Naive B cell (primary cell): ENCODE measurements at regions not wholly inside any gene's neighbourhood (a gene's known extent, or its start where the extent isn't known, plus 50 kb on each side); places are given as distances from the start of the nearest gene placed in this dataset.
A peak's percentile ranks its signal among the peaks of the same experiment; 100 is the strongest.

Experiments used
- ATAC-seq, 2 donors: fragments of 150-1000 bp; cut with Tn5 transposase; 2 replicates each; pipeline ENCODE4 v1.10.0; 2021; ENCODE audit warnings: low read depth in 2 of 2, mild to moderate bottlenecking in 2 of 2, moderate library complexity in 2 of 2
- DNase-seq: peaks from one replicate; pipeline ENCODE4 v3.0.0; 2022
- H3K27ac Mint-ChIP-seq, 6 donors: one replicate each; pipeline ENCODE4 v1.8.0; 2020 to 2022; ENCODE audit warnings: mild to moderate bottlenecking in 6 of 6, mixed read lengths in 6 of 6, moderate library complexity in 5 of 6, inconsistent platforms in 2 of 6
- H3K27me3 Mint-ChIP-seq, 3 donors: one replicate each; pipeline ENCODE4 v1.8.0; 2021 to 2022; ENCODE audit warnings: mixed read lengths in 3 of 3, mild to moderate bottlenecking in 1 of 3
- H3K36me3 Mint-ChIP-seq, 2 donors: one replicate each; pipeline ENCODE4 v1.8.0; 2020 to 2022; ENCODE audit warnings: mixed read lengths in 2 of 2, inconsistent platforms in 1 of 2, mild to moderate bottlenecking in 1 of 2
- H3K4me1 Mint-ChIP-seq, 3 donors: one replicate each; pipeline ENCODE4 v1.8.0; 2020 to 2022; ENCODE audit warnings: mixed read lengths in 3 of 3, inconsistent platforms in 1 of 3, mild to moderate bottlenecking in 1 of 3, moderate library complexity in 1 of 3
- H3K4me3 Mint-ChIP-seq, 8 donors: one replicate each; pipeline ENCODE4 v1.8.0; 2020 to 2022; ENCODE audit warnings: mild to moderate bottlenecking in 8 of 8, mixed read lengths in 8 of 8, moderate library complexity in 8 of 8, inconsistent platforms in 2 of 8
- H3K9me3 Mint-ChIP-seq, 7 donors: one replicate each; pipeline ENCODE4 v1.8.0; 2020 to 2022; ENCODE audit warnings: mixed read lengths in 7 of 7, mild to moderate bottlenecking in 5 of 7, inconsistent platforms in 2 of 7, moderate library complexity in 1 of 7

DNA sequence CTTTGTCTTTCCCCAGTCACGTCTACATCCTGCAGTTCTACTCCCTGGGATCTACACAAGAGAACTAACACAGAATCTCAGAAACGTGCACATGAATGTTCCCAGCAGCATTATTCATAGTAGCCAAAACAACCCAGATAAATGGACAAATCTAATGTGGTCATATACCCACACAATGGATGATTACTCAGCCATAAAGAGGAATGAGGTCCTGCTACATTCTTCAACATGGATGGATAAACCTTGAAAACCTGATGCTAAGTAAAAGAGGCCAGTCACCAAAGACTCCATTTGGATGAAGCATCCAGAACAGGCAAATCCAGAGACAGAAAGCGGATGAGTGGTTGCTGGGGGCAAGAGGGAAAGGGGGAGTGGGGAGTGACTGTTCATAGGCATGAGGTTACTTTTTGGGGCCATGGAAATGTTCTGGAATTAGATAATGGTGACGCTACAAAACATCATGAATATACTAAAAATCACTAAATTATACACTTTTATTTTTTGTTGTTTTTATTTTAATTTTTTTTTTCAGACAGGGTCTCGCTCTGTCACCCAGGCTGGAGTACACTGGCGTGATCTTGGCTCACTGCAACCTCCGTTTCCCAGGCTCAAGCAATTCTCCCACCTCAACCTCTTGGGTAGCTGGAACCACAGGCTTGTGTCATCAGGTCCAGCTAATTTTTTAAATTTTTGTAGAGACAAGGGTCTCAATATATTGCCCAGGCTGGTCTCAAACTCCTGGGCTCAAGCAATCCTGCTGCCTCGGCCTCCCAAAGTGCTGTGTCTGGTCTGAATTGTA lies 50.8 kb upstream of the DSN1 start:
- no peaks in the 10 kb centered on the region for H3K9me3 Mint-ChIP-seq
- no peaks in the 10 kb centered on the region for H3K27me3 Mint-ChIP-seq
- ATAC-seq (no peak), DNase-seq (no peak)
- peaks cover 0 to 4% of the 10 kb centered on the region in 2 donors for H3K36me3 Mint-ChIP-seq
- H3K4me3 Mint-ChIP-seq = no peak overlapping the region
- H3K4me1 Mint-ChIP-seq = peaks cover 16 to 21% (median 17%) of the 10 kb centered on the region in 3 donors
- H3K27ac Mint-ChIP-seq = peak overlapping the region in 2 of 6 donors; percentile 0 to 52

DNA sequence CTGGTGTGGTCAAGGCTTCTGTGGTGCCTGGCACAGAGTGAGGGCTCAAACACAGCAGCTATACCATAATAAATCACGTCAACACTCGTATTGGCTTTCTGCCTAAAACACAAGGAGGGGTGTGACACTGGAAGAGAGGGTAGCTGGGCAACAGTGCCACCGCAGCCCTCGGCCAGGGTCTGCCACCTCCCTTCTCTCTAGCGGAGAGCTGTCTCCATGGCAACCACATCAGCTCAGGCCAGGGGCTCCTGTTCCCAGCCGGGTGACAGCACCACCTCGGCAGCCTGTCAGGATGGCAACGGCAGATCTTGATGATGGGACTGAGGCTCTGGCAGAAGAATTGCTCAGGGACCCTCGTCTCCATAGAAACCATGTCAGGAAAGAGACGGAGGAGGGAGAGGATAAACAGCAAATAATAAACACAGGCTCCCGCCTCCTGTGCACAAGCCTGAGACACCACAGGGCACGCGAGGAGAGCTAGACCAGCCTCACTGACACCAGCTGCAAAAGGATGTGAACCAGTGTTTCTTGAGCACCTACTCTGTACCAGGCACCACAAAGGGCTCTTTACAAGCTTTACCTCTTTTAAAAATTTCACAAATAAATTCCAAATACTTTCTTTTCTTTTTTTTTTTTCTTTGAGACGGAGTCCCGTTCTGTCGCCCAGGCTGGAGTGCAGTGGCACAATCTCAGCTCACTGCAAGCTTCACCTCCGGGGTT lies 50.4 kb upstream of the TLDC2 start:
- Mint-ChIP-seq H3K4me3 (no peak overlapping the region), H3K36me3 (peaks cover 0 to 4% of the 10 kb centered on the region in 2 donors), H3K4me1 (peaks cover 12 to 17% (median 12%) of the 10 kb centered on the region in 3 donors), H3K27ac (peak overlapping the region in 2 of 6 donors; percentile 60 to 69), H3K27me3 (no peaks in the 10 kb centered on the region), H3K9me3 (no peaks in the 10 kb centered on the region)
- DNase-seq (no peak), ATAC-seq (no peak)
